ENCODE measurements at regions not wholly inside any gene's neighbourhood (a gene's known extent, or its start where the extent isn't known, plus 50 kb on each side); places are given as distances from the start of the nearest gene placed in this dataset.
"Not testable (repeated sequence)": the region's sequence is repeated elsewhere in the genome, so short reads cannot be mapped to it uniquely, and the experiment has no call there.

DNA sequence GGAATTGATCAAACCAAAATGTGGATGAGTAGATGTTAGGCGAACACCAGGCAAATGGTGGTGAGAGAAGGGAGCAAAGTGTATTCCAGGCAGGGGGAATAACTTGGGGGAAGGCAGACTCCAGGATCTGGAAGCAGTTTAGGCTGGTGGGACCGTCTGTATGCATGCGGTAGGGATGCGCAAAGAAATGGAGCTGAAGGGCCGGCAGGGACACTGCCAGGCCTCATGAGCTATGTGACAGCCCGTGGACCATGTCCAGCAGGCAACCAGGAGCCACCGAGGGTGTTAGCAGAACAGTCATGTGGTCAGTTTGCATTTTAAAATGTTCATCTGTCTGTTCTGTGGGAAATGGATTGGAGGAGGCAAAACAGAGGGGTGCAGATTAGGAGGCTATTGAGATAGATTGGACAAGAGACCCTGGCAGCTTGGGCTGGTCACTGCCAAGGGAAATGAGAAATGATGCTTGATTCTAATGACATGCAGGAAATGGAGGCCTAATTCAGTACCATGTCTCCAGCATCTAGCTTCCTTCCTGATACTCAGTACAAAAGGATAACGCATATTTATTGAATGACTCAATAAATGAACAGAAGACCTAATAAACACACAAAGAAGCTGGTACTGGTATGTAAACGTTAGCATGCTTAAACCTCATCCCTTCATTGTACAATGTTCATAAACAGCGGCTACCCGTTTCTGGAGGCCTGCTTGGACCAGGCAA lies 412.4 kb downstream of the BUD13 start:
- DNase-seq = no peak

DNA sequence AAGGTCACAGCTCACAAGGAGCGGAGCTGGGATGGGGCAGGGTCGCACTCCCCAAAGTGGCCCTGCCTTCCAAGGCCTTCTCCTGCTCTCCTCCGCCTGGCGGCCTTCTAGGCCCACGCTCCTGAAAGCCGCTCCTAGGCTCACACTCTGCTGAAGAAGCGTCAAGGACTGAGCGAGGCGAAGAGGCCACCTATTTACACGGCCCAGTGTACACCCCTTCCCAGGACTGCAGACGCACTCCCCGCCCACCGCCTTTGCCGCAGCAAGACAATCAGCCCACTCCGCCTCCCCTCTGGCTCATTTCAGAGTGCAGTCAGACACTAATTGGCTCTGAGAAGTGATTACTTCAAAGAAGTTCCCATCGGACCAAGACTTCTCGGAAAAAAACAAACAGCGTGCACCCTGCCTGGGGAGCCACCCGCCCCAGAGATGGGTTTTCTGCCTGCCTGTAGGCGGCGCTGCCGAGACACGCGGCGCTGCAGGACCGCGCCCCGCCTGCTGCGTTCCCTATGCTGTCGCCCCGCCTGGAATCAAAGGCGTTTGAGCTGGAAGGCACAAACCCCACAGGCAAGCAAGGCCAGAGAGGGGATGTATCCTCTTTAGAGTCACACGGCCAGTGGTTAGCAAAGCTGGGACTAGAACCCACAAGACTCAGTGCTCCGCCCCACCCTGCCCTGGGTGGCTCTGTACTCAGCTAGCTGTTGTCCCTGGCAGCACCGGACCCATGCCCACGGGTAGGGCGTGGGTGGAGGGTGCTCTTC lies 414.8 kb downstream of the BUD13 start:
- no peak for DNase-seq

DNA sequence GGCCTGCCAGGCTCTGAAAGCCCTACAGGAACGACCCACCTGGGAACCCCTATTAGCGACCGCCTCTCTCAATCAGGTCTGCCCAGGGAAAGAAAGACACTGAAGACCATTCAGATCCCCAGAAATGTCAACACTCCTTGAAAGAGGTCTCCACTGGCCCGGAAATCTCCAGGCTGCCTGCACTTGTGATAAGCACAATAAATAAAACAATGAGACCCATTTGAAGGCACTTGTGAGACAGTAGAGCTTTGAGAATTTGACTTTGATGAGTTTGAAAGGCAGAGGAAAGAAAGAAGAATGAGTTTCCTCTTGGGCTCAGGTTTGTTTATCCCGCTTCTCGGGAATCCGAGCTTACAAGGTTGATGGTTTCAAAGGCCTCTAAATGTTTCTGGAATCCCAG lies 416.3 kb downstream of the BUD13 start:
- no peak for DNase-seq

DNA sequence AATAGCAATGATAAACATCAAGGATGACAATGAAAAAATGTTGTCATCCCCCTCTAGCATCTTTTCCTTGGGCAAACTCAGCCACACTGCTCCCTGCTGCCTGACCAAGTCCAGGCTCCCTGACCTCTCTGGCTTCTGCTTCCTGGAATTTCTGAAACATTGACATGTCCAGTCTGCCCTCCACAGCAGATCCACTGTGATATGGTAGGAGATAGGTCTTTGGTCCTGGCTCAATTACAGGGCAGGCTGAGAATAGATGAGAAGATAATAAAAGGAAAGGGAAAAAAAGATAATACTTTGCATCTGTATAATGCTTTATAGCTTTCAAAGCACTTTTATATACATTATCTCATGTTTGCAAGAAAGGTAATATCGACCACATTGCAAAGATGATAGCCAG lies 417.7 kb downstream of the BUD13 start:
- no peak for DNase-seq

DNA sequence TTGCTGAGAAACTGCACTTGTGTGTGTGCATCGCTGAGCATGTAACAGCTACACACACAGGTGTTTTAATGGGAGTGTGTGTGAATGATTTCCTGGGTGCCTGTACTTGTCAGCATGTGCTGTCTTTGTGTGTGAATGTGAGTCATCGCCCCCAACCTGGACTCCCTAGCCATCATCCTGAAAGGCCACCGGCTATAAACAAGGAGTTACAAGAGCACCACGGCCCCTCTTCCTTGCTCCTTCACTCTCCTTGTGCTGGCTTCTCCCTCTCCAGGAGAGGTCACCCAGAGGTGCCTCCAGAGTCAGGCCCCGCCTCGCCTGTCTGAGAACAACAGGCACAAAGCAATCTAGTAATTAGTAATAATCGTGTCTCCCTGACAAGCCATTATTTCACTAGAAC lies 419.2 kb downstream of the BUD13 start:
- no peak for DNase-seq

DNA sequence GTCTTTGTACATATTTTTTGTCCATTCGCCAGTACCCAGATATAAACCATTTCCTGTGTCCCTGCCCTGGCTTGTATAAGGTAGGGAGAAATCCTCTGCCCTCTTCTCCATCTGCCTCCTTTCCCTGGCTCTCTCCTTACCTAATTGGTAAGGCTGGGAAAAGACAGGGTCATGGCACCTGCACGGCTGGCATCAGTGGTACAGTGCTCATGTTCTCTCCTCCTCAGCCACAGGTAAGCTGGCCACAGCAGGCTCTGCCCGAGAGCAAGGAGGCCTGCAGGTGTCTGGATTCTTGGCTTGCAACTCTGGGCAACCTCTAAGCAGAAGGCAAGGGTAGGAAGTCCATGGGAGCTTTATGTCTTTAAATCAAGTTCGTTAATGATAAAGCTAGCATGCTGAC lies 419.9 kb downstream of the BUD13 start:
- DNase-seq = no peak

GRCh38 chr11:116348226-116348625 lies 424.6 kb downstream of the BUD13 start:
- DNase-seq = no peak

DNA sequence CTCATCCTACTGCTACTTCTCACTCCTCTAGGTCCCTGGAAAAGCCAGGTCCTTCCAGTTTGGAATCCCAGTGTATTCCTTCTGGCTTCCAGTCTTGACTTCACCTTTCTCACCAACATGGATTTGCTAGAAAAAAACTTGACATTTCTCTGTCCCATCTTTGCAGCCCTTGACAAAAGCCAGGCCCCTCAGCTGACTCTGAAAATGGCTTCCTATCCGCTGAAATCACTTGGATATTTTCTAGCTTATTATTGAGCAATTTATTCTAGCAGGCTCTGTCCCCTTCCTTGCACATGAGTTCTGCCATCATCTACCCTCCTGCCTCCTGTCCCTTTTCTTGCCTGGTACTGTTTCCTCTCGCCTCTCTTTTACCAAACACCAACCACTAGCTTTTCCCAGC lies 427.2 kb downstream of the BUD13 start:
- no peak for DNase-seq

- DNase-seq = no peak
Observed at GRCh38 chr11:116344601-116345000, 428.2 kb downstream of the BUD13 start.

DNA sequence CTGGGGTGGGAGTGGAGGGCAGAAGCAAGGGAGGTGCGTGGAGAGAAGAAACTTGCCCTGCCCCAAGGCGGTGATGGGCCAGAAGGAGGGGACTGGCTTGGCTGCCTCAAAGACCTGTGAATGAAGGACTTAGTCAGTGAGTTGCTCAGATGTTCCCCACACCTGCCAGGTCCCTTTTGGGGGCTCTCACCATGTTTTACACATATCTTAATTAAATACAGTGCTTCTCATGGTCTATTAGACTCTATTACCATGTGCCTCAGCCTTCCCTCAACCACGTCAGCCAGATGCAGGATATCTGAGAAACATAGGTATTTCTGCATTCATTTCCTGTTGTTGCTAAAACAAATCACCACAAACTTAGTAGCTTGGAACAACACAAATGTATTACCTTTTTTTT lies 429.5 kb downstream of the BUD13 start:
- no peak for DNase-seq

DNA sequence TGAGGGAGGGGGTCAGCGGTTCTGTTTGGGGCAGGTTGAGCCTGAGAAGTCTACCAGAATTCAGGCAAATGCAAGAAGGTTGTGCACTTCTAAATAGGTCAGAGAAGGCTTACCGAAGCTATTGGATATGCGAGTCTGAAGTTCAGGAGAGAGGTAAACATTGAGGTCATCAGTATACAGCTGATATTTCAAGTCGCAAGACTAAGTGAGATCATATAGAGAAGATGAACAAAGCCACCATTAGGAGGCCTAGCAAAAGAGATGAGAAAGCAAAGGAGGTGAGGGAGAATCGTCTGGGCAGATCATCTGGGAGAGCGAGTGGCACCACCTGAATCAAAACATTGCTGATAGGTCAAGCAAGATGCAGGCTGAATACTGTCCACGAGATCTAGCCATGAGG lies 430.6 kb downstream of the BUD13 start:
- no peak for DNase-seq

- DNase-seq = no peak
Observed at GRCh38 chr11:116339306-116340098, 433.3 kb downstream of the BUD13 start.

- DNase-seq = not testable (repeated sequence)
Observed at GRCh38 chr11:116338500-116338899, 434.3 kb downstream of the BUD13 start.

DNA sequence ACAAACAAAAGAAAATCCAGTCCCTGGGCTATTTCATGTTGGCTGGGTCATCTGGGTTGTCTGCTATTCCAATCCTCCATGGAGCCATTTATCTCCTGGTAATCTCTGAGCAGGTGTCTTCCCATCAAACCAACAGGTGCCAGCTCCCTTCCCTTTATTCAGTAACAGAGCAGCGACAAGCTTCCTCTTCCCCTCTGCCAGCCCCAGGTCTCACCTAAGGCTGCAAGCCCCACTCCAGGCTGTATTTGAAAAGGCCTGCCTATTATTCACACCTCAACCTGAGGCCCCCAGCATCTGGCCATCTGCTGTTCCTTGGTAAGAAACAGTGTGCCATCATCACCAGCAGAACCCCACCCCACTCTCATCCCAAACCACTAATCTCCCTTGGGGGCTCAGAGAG lies 436.2 kb downstream of the BUD13 start:
- no peak for DNase-seq

GRCh38 chr11:116335891-116336290 lies 436.9 kb downstream of the BUD13 start:
- DNase-seq = no peak

DNA sequence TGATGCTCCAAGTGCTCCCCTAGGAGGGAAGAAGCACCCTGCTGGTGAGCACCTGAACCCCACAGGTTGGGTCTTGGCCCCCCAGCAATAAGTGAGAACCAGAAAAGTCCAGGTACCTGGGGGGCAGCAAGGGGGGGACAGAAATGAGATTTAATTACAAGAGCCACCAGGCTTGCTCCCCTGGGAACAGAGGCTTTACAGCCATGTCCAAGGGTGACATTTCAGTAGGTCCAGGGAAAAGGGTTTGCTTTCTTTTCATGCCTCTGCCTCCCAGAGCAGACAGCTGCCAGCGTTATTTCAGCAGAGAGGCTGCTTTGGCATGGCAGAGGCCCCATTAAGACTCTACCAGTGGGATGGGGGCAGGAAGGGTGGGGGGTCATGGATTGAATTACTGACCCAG lies 437.7 kb downstream of the BUD13 start:
- no peak for DNase-seq

- DNase-seq = no peak
Observed at GRCh38 chr11:116334596-116334995, 438.2 kb downstream of the BUD13 start.

DNA sequence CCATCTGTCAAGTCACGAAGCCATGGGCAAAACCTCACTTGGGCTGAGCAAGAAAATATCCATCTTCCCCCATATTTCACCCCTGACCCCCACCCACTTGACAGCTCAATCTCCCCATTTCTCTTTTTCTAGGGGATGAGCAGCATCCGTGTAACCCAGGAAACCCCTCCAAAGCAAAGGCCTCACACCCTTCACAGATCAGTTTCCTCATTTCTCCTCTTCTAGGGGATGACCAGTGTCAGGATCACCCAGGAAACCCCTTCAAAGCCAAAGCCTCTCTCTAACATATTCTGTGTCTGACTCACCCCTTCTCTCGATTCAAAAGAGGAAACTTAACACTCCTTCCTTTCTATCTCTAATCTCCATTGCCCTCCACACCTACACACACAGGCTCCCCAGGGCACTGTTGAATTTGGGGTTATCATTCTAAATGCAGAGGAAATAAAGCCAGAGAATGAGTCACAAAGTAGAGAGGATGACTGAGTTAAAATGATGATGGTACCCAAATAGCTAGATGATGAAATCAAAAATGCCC lies 439.7 kb downstream of the BUD13 start:
- DNase-seq = no peak

GRCh38 chr11:116332391-116332790 lies 440.4 kb downstream of the BUD13 start:
- DNase-seq = no peak

- no peak for DNase-seq
Observed at GRCh38 chr11:116331381-116331780, 441.4 kb downstream of the BUD13 start.

DNA sequence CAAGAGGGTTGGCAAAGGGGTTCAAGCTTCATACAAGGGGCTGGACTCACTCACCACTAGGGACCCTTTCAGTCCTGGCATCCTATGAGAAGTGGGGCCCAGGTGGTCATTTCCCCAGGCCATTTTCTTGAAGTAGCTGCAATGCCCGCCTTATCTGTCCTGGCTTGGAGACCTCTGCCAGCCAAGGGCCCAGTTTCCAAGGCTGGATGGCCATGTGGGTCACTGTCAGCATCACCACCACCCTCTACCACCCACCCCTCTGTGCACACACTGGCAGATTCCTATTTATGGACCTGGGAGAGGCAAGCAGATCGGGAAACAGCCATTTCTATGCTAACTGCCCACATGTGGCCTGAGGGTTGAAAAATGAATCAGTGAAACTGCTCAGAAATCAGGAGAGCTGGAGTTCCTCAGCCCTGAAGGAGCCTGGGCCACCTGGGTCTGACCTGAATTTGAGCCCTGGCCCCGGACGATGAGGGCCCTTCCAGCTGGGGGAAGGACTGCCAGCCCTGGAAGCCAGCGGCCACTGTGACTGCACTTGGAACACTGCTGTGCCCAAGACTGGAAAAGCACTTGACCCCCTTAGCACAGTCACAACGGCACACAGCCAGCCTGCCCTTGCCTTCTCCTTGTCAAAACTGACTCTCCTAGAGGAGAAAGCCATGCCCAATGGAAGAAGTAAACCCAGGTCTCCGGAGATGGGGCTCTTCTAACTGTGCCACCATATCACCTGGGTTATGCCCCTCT lies 442.2 kb downstream of the BUD13 start:
- no peak for DNase-seq

- no peak for DNase-seq
Observed at GRCh38 chr11:116329354-116330090, 443.3 kb downstream of the BUD13 start.
